HG03521 (cell line): ENCODE measurements at regions not wholly inside any gene's neighbourhood (a gene's known extent, or its start where the extent isn't known, plus 50 kb on each side); places are given as distances from the start of the nearest gene placed in this dataset.
"Not testable (repeated sequence)": the region's sequence is repeated elsewhere in the genome, so short reads cannot be mapped to it uniquely, and the experiment has no call there.

Experiments used
- ATAC-seq: cut with Tn5 transposase; IDR thresholded peaks from one replicate; pipeline ENCODE4 v1.9.1; 2021; ENCODE audit warnings: mild to moderate bottlenecking, moderate library complexity; ENCODE audit not compliant: unreplicated experiment

- ATAC-seq, result no peak
Measured at GRCh38 chr5:114830114-114830513, 339.6 kb downstream of the TRIM36 start.

- ATAC-seq, result no peak
Measured at GRCh38 chr5:114822863-114823262, 346.8 kb downstream of the TRIM36 start.

GRCh38 chr5:114822436-114822835 lies 347.3 kb downstream of the TRIM36 start:
- no peak for ATAC-seq

- ATAC-seq, result no peak
Measured at GRCh38 chr5:114790403-114790792, 379.3 kb downstream of the TRIM36 start.

GRCh38 chr5:114789773-114790402 lies 379.8 kb downstream of the TRIM36 start:
- ATAC-seq, result no peak

- ATAC-seq, result no peak
Measured at GRCh38 chr5:114782869-114783268, 386.8 kb downstream of the TRIM36 start.

GRCh38 chr5:114782177-114782576 lies 387.5 kb downstream of the TRIM36 start:
- no peak for ATAC-seq

- ATAC-seq, result no peak
Measured at GRCh38 chr5:114780290-114780689, 389.4 kb downstream of the TRIM36 start.

- ATAC-seq, result no peak
Measured at GRCh38 chr5:114744406-114744805, 382.5 kb downstream of the KCNN2 start.

GRCh38 chr5:114734238-114734637 lies 372.4 kb downstream of the KCNN2 start:
- no peak for ATAC-seq

- ATAC-seq, result no peak
Measured at GRCh38 chr5:114729986-114730385, 368.1 kb downstream of the KCNN2 start.

GRCh38 chr5:114727358-114727757 lies 365.5 kb downstream of the KCNN2 start:
- no peak for ATAC-seq

GRCh38 chr5:114726131-114726530 lies 364.3 kb downstream of the KCNN2 start:
- no peak for ATAC-seq

GRCh38 chr5:114719268-114719667 lies 357.4 kb downstream of the KCNN2 start:
- no peak for ATAC-seq

- ATAC-seq, result no peak
Measured at GRCh38 chr5:114716955-114717354, 355.1 kb downstream of the KCNN2 start.

- not testable (repeated sequence) for ATAC-seq
Measured at GRCh38 chr5:114704225-114704893, 342.5 kb downstream of the KCNN2 start.

- ATAC-seq, result no peak
Measured at GRCh38 chr5:114702731-114703130, 340.9 kb downstream of the KCNN2 start.

- no peak for ATAC-seq
Measured at GRCh38 chr5:114702136-114702535, 340.3 kb downstream of the KCNN2 start.

GRCh38 chr5:114700823-114701222 lies 339.0 kb downstream of the KCNN2 start:
- no peak for ATAC-seq

- no peak for ATAC-seq
Measured at GRCh38 chr5:114695292-114695904, 333.5 kb downstream of the KCNN2 start.

- ATAC-seq, result no peak
Measured at GRCh38 chr5:114686356-114686755, 324.5 kb downstream of the KCNN2 start.

- ATAC-seq, result no peak
Measured at GRCh38 chr5:114678778-114679177, 316.9 kb downstream of the KCNN2 start.
